Ovary (tissue), 7 donors: ENCODE measurements at regions not wholly inside any gene's neighbourhood (a gene's known extent, or its start where the extent isn't known, plus 50 kb on each side); places are given as distances from the start of the nearest gene placed in this dataset.

Experiments used
- DNase-seq, 5 donors: peaks; one replicate each; pipeline ENCODE4 v3.0.0-alpha.2; 2019 to 2020
- H3K27ac ChIP-seq, 2 donors: fragments of 200-600 bp; one replicate each; pipeline versions ENCODE4 v1.5.1 to v1.8.0; 2019 to 2022
- H3K27me3 ChIP-seq: fragments of 200-600 bp; one replicate; pipeline ENCODE4 v1.8.0; 2022
- H3K36me3 ChIP-seq: fragments of 200-600 bp; sonication (generic); one replicate; pipeline ENCODE4 v1.5.1; 2019
- H3K4me1 ChIP-seq: one replicate; pipeline ENCODE4 v1.8.1; 2013; ENCODE audit warnings: mild to moderate bottlenecking, moderate library complexity; ENCODE audit not compliant: insufficient read depth
- H3K4me3 ChIP-seq: fragments of 200-600 bp; sonication (generic); one replicate; pipeline ENCODE4 v1.5.1; 2017
- H3K9me3 ChIP-seq, 2 donors: fragments of 200-600 bp in 1 of 2; sonication (generic) in 1 of 2; one replicate each; pipeline versions ENCODE4 v1.5.1 to v1.8.1; 2013 to 2019; ENCODE audit warnings: mild to moderate bottlenecking in 1 of 2, moderate library complexity in 1 of 2
- CTCF ChIP-seq, 3 donors: fragments of 450-650 bp in 2 of 3; fragments of 200-600 bp in 1 of 3; IDR thresholded peaks; one replicate each; pipeline versions ENCODE4 v1.5.1 to v1.8.0; 2016 to 2022; ENCODE audit warnings: antibody characterized with exemption in 3 of 3, mild to moderate bottlenecking in 1 of 3
- EP300 ChIP-seq: sonication (generic); formaldehyde crosslinking; IDR thresholded peaks from one replicate; pipeline ENCODE4 v1.6.1; 2017; ENCODE audit warnings: antibody characterized with exemption
- POLR2A ChIP-seq: fragments of 450-650 bp; IDR thresholded peaks from one replicate; pipeline ENCODE4 v1.6.1; 2017; ENCODE audit warnings: antibody characterized with exemption, mild to moderate bottlenecking, moderate library complexity
- WGBS, 3 donors: extraction: QIAGEN DNeasy Blood & Tissue Kit in 1 of 3; methylation state at CpG; one replicate each; pipeline versions ENCODE4 v1.1.5 to v1.1.7; 2013 to 2017; 5-methylcytosine and 5-hydroxymethylcytosine counted together
- intact Hi-C, 4 donors: fragments of 100-400 bp; cut with DNase I; formaldehyde crosslinking; loops; one replicate each; pipeline versions ENCODE4 v1.11.0 to v1.15.1; 2022 to 2023
- donor health status: DM: no; HTN: no; CAD: no; lungs with moderate emphysema.
- donor health status: DM: no; HTN: no; CAD: no.
- donor health status: Bipolar disorder and iron deficiency.
- donor health status: DM: no; HTN: no; CAD: no.
- donor health status: DM: yes; HTN: yes; CAD: no.

GRCh38 chr1:99595441-99595840 lies 50.5 kb upstream of the PALMD start:
- no peak for DNase-seq
- H3K36me3 ChIP-seq: no peaks in the 10 kb centered on the region
- no peak for TF ChIP-seq POLR2A
- TF ChIP-seq EP300: no peak
- TF ChIP-seq CTCF (IDR thresholded peaks at IDR 0.05): no peak
- intact Hi-C loops: no loop called here
- no peaks in the 10 kb centered on the region for H3K9me3 ChIP-seq
- no peak overlapping the region for H3K4me3 ChIP-seq
- H3K27me3 ChIP-seq: no peaks in the 10 kb centered on the region
- WGBS, 3 donors: 39 to 70% (median 42%) methylated on average over 2 of the region's 2 CpGs
- H3K4me1 ChIP-seq: peaks cover 9% of the 10 kb centered on the region
- no peak overlapping the region for H3K27ac ChIP-seq
